ENCODE measurements at regions not wholly inside any gene's neighbourhood (a gene's known extent, or its start where the extent isn't known, plus 50 kb on each side); places are given as distances from the start of the nearest gene placed in this dataset.

GRCh38 chr10:21049482-21049881, 152.4 kb upstream of the NEBL start:
- TF ChIP-seq CTCF (optimal IDR thresholded peaks at IDR 0.05 in 1 of 3, IDR thresholded peaks at IDR 0.05 in 1 of 3, conservative IDR thresholded peaks at IDR 0.05 in 1 of 3; ENCODE audit: extremely low read depth in 1 of 3, insufficient read depth in 2 of 3, low read length in 3 of 3): no peak
- TF ChIP-seq EZH2 (IDR thresholded peaks at IDR 0.05; ENCODE audit: low read length): no peak

Measured in keratinocyte (primary cell).